A673 (cell line): ENCODE measurements at regions not wholly inside any gene's neighbourhood (a gene's known extent, or its start where the extent isn't known, plus 50 kb on each side); places are given as distances from the start of the nearest gene placed in this dataset.

Source experiments
- EZH2 ChIP-seq: fragments of 200-600 bp; sonication (generic); IDR thresholded peaks from 2 replicates; pipeline ENCODE4 v1.6.1; 2017; ENCODE audit warnings: borderline replicate concordance, low read depth, mild to moderate bottlenecking, mixed read lengths, antibody characterized with exemption, low read length; ENCODE audit not compliant: poor library complexity, severe bottlenecking
- TF ChIP-seq, protein P1 (sequence below): fragments of 300-800, 200-600 bp; sonication (generic); conservative IDR thresholded peaks from 2 replicates; pipeline ENCODE4 v1.5.1; 2017; ENCODE audit warnings: low read depth, mild to moderate bottlenecking, antibody characterized with exemption, low read length, moderate library complexity, mixed read lengths

DNA sequence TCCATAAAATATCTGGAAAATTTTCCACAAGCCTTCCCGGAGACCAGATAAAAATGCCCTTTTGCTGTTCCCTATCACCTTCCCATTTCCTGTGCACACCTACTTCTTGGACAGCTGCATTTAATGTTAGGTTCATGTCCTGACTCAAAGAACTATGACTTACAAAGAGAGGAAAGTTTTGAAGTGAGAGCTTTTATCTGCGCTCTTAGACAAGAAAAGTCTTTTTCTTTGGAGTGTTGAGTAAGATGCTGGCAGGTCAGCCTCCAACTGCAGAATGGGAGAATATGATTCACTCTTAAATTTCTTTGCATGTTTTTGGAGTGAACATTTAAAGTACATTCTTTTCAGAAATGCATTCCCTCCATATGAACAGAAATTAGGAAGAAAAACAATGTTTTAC lies 147.3 kb upstream of the DPH6 start:
- TF ChIP-seq, protein P1, sequence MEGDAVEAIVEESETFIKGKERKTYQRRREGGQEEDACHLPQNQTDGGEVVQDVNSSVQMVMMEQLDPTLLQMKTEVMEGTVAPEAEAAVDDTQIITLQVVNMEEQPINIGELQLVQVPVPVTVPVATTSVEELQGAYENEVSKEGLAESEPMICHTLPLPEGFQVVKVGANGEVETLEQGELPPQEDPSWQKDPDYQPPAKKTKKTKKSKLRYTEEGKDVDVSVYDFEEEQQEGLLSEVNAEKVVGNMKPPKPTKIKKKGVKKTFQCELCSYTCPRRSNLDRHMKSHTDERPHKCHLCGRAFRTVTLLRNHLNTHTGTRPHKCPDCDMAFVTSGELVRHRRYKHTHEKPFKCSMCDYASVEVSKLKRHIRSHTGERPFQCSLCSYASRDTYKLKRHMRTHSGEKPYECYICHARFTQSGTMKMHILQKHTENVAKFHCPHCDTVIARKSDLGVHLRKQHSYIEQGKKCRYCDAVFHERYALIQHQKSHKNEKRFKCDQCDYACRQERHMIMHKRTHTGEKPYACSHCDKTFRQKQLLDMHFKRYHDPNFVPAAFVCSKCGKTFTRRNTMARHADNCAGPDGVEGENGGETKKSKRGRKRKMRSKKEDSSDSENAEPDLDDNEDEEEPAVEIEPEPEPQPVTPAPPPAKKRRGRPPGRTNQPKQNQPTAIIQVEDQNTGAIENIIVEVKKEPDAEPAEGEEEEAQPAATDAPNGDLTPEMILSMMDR, result no peak
- no peak for TF ChIP-seq EZH2
